IMR-90 (cell line): ENCODE measurements at regions not wholly inside any gene's neighbourhood (a gene's known extent, or its start where the extent isn't known, plus 50 kb on each side); places are given as distances from the start of the nearest gene placed in this dataset.

ENCODE experiments used
- ATAC-seq: fragments of 200-7000 bp; cut with Tn5 transposase; 2 replicates; pipeline ENCODE4 v1.9.1; 2020; ENCODE audit warnings: low read depth, mild to moderate bottlenecking, moderate library complexity
- BruUV-seq: library from RNA; stranded (reverse); fragments of 400-500 nt; replicated peaks from 2 replicates; lab custom pipeline; 2021; lab: Mats Ljungman, UMichigan
- CTCF ChIA-PET: fragments of 300-600 bp; formaldehyde crosslinking; extraction: SDS; loops from one replicate; lab custom pipeline; 2021; ENCODE audit warnings: antibody characterized with exemption; lab: Yijun Ruan, JAX
- POLR2A ChIA-PET: fragments of 300-600 bp; sonication (Branson Sonifier 250); formaldehyde crosslinking; loops from one replicate; lab custom pipeline; 2022; ENCODE audit warnings: antibody characterized with exemption; ENCODE audit not compliant: unreplicated experiment; lab: Charles Lee
- DNase-seq: peaks from one replicate; pipeline ENCODE4 v3.0.0; 2013
- H2AFZ ChIP-seq: replicated peaks from 2 replicates; pipeline ENCODE3; 2013; ENCODE audit warnings: low read length, mild to moderate bottlenecking; ENCODE audit not compliant: poor library complexity
- H2AK5ac ChIP-seq: 2 replicates; pipeline ENCODE4 v1.6.1; 2013; ENCODE audit warnings: low read depth, low read length, inconsistent platforms
- H2AK9ac ChIP-seq: replicated peaks from 2 replicates; pipeline ENCODE3; 2013; ENCODE audit warnings: mild to moderate bottlenecking, low read depth, low read length, moderate library complexity; ENCODE audit not compliant: poor library complexity
- H2BK120ac ChIP-seq: 2 replicates; pipeline ENCODE4 v1.6.1; 2013; ENCODE audit warnings: low read depth, low read length, inconsistent platforms
- H2BK15ac ChIP-seq: 3 replicates; pipeline ENCODE4 v1.6.1; 2013; ENCODE audit warnings: low read depth, low read length, inconsistent platforms
- H2BK20ac ChIP-seq: 2 replicates; pipeline ENCODE4 v1.6.1; 2013; ENCODE audit warnings: low read depth, mild to moderate bottlenecking, inconsistent platforms, low read length, moderate library complexity
- H2BK5ac ChIP-seq: 2 replicates; pipeline ENCODE4 v1.6.1; 2013; ENCODE audit warnings: mild to moderate bottlenecking, low read depth, low read length, inconsistent platforms; ENCODE audit not compliant: poor library complexity, severe bottlenecking
- H3K14ac ChIP-seq: replicated peaks from 2 replicates; pipeline ENCODE4 v1.6.1; 2013; ENCODE audit warnings: low read depth, low read length, inconsistent platforms
- H3K18ac ChIP-seq: 2 replicates; pipeline ENCODE4 v1.6.1; 2013; ENCODE audit warnings: low read depth, low read length, control low read depth
- H3K23ac ChIP-seq: 2 replicates; pipeline ENCODE4 v1.6.1; 2013; ENCODE audit warnings: low read depth, low read length, inconsistent platforms
- H3K27ac ChIP-seq: 2 replicates; pipeline ENCODE4 v1.5.1; 2013; ENCODE audit warnings: mild to moderate bottlenecking, control low read depth, low read length; ENCODE audit not compliant: insufficient read depth
- H3K27me3 ChIP-seq: 2 replicates; pipeline ENCODE4 v1.6.1; 2013; ENCODE audit warnings: low read length; ENCODE audit not compliant: control insufficient read depth, insufficient read depth
- H3K36me3 ChIP-seq: 2 replicates; pipeline ENCODE4 v1.6.1; 2013; ENCODE audit warnings: low read length, mixed read lengths; ENCODE audit not compliant: control insufficient read depth, insufficient read depth
- H3K4ac ChIP-seq: 2 replicates; pipeline ENCODE4 v1.6.1; 2013; ENCODE audit warnings: low read depth, low read length, inconsistent platforms
- H3K4me1 ChIP-seq: 2 replicates; pipeline ENCODE4 v1.6.1; 2013; ENCODE audit warnings: low read length, mixed read lengths; ENCODE audit not compliant: control insufficient read depth, insufficient read depth
- H3K4me2 ChIP-seq: 2 replicates; pipeline ENCODE4 v1.6.1; 2013; ENCODE audit warnings: low read depth, mild to moderate bottlenecking, control low read depth, low read length, moderate library complexity
- H3K4me3 ChIP-seq: 2 replicates; pipeline ENCODE4 v1.5.1; 2013; ENCODE audit warnings: low read depth, mild to moderate bottlenecking, control low read depth, low read length, moderate library complexity; ENCODE audit not compliant: insufficient read depth
- H3K56ac ChIP-seq: 2 replicates; pipeline ENCODE4 v1.6.1; 2013; ENCODE audit warnings: low read length, inconsistent platforms; ENCODE audit not compliant: insufficient read depth; ENCODE audit errors: extremely low read depth
- H3K79me1 ChIP-seq, 2 experiments: 2 replicates each; pipeline ENCODE4 v1.6.1; 2013; ENCODE audit warnings: low read length in 2 of 2, inconsistent platforms in 1 of 2, low read depth in 1 of 2
- H3K9ac ChIP-seq: 2 replicates; pipeline ENCODE4 v1.6.1; 2013; ENCODE audit warnings: low read depth, low read length, control low read depth
- H3K9me1 ChIP-seq: 2 replicates; pipeline ENCODE4 v1.6.1; 2013; ENCODE audit warnings: low read length, inconsistent platforms; ENCODE audit not compliant: insufficient read depth
- H3K9me3 ChIP-seq: 2 replicates; pipeline ENCODE4 v1.6.1; 2013; ENCODE audit warnings: low read length; ENCODE audit not compliant: control insufficient read depth, insufficient read depth
- H4K20me1 ChIP-seq: 2 replicates; pipeline ENCODE4 v1.6.1; 2013; ENCODE audit warnings: low read length, inconsistent platforms; ENCODE audit not compliant: insufficient read depth
- H4K5ac ChIP-seq: 2 replicates; pipeline ENCODE4 v1.6.1; 2013; ENCODE audit warnings: mild to moderate bottlenecking, low read depth, low read length, control low read depth
- H4K8ac ChIP-seq, 2 experiments: 2 replicates each; pipeline ENCODE4 v1.6.1; 2013; ENCODE audit warnings: low read depth in 2 of 2, low read length in 2 of 2, control low read depth in 1 of 2, inconsistent platforms in 1 of 2
- H4K91ac ChIP-seq: 2 replicates; pipeline ENCODE4 v1.6.1; 2013; ENCODE audit warnings: low read depth, low read length, inconsistent platforms; ENCODE audit not compliant: insufficient read depth
- BHLHE40 ChIP-seq: fragments of 150-350 bp; IDR thresholded peaks from 2 replicates; pipeline ENCODE4 v1.6.1; 2016; ENCODE audit warnings: mild to moderate bottlenecking, low read depth, low read length
- CEBPB ChIP-seq: IDR thresholded peaks from 2 replicates; pipeline ENCODE4 v1.6.1; 2012; ENCODE audit warnings: low read depth, low read length, improper control_type of control experiment
- CHD1 ChIP-seq: IDR thresholded peaks from 2 replicates; pipeline ENCODE4 v1.6.1; 2012; ENCODE audit warnings: low read depth, low read length, improper control_type of control experiment
- FOS ChIP-seq: fragments of 150-350 bp; IDR thresholded peaks from 2 replicates; pipeline ENCODE4 v1.6.1; 2016; ENCODE audit warnings: low read depth, low read length
- MAFK ChIP-seq: IDR thresholded peaks from 2 replicates; pipeline ENCODE4 v1.6.1; 2012; ENCODE audit warnings: low read depth, low read length, improper control_type of control experiment
- MAZ ChIP-seq: IDR thresholded peaks from 2 replicates; pipeline ENCODE4 v1.6.1; 2012; ENCODE audit warnings: low read depth, mild to moderate bottlenecking, low read length, improper control_type of control experiment, moderate library complexity, borderline replicate concordance
- MXI1 ChIP-seq: IDR thresholded peaks from 2 replicates; pipeline ENCODE4 v1.6.1; 2012; ENCODE audit warnings: low read depth, mild to moderate bottlenecking, low read length, moderate library complexity, borderline replicate concordance
- NFE2L2 ChIP-seq: fragments of 150-350 bp; IDR thresholded peaks from 2 replicates; pipeline ENCODE4 v1.6.1; 2016; ENCODE audit warnings: low read depth, mild to moderate bottlenecking, low read length
- RAD21 ChIP-seq: IDR thresholded peaks from 2 replicates; pipeline ENCODE4 v1.6.1; 2012; ENCODE audit warnings: low read length, improper control_type of control experiment
- RCOR1 ChIP-seq: IDR thresholded peaks from 2 replicates; pipeline ENCODE4 v1.6.1; 2012; ENCODE audit warnings: mild to moderate bottlenecking, low read length, improper control_type of control experiment; ENCODE audit not compliant: insufficient replicate concordance
- RFX5 ChIP-seq: IDR thresholded peaks from 2 replicates; pipeline ENCODE4 v1.8.0; 2012; ENCODE audit warnings: low read depth, mild to moderate bottlenecking, low read length, moderate library complexity
- SMC3 ChIP-seq: fragments of 150-350 bp; IDR thresholded peaks from 2 replicates; pipeline ENCODE4 v1.6.1; 2016; ENCODE audit warnings: low read depth, mild to moderate bottlenecking, antibody characterized with exemption, low read length, moderate library complexity
- WGBS, 2 experiments: methylation state at CpG; one replicate each; pipeline versions ENCODE4 v1.1.5 to v1.1.7; 2013; ENCODE audit warnings: missing lambda C conversion rate in 2 of 2; ENCODE audit not compliant: insufficient read length in 1 of 2; ENCODE audit errors: extremely low coverage in 2 of 2; 5-methylcytosine and 5-hydroxymethylcytosine counted together
- dilution Hi-C: fragments of 300-500 bp; cut with HindIII; formaldehyde crosslinking; loops from one replicate; pipeline ENCODE4 v1.14.3; 2018; ENCODE audit warnings: low sequenced_read_pairs; ENCODE audit not compliant: unreplicated experiment
- in situ Hi-C: fragments of 300-500 bp; cut with MboI; formaldehyde crosslinking; loops from 3 replicates; pipeline ENCODE4 v1.14.3; 2019; ENCODE audit warnings: low sequenced_read_pairs, inconsistent platforms, mixed read lengths
- intact Hi-C: fragments of 100-400 bp; cut with micrococcal nuclease; formaldehyde crosslinking; loops from 2 replicates; pipeline ENCODE4 v1.10.0; 2022
- TF ChIP-seq, protein P1 (sequence below): fragments of 150-350 bp; IDR thresholded peaks from 2 replicates; pipeline ENCODE4 v1.6.1; 2016; ENCODE audit warnings: low read depth, mild to moderate bottlenecking, low read length, moderate library complexity, borderline replicate concordance
- TF ChIP-seq, protein P2 (sequence below): fragments of 150-350 bp; IDR thresholded peaks from 2 replicates; pipeline ENCODE4 v1.6.1; 2017; ENCODE audit warnings: mild to moderate bottlenecking, antibody characterized with exemption, low read length, low read depth
- TF ChIP-seq, protein P3 (sequence below): conservative IDR thresholded peaks from 2 replicates; pipeline ENCODE4 v1.5.1; 2012; ENCODE audit warnings: mild to moderate bottlenecking, low read depth, low read length, improper control_type of control experiment

DNA sequence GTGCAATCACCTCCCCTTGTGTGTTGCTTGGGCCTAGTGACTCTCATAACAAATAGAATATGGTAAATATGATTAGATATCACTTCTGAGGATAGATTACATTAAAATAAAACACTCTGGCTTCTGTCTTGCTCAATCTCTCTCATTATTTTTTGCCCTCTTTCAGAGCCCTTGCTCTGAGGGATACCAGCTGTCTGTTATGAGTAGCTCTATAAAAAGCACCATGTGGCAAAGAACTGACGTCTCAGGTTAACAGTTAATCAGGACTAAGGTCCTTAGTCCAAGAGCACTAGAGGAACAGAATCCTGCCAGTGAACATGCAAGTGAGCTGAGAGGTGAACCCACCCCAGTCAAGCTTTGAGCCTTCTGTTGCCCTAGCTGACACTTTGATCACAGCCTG is 402.2 kb upstream of the HTR1E start:
- no peaks in the 10 kb centered on the region for H3K79me1 ChIP-seq
- H3K9ac ChIP-seq = no peak overlapping the region
- no peak overlapping the region for H3K4me3 ChIP-seq
- no peak overlapping the region for H2AK9ac ChIP-seq
- dilution Hi-C loops (no loop called here), in situ Hi-C loops (no loop called here), intact Hi-C loops (no loop called here)
- H3K14ac ChIP-seq = no peak overlapping the region
- H2BK5ac ChIP-seq = no peak overlapping the region
- POLR2A ChIA-PET = no interaction called here
- DNase-seq (no peak), ATAC-seq (no peak)
- BruUV-seq = no TSS peak
- WGBS, 2 experiments = no CpG with 5 or more reads among the region's 1 CpG
- no peak overlapping the region for H3K56ac ChIP-seq
- H2BK120ac ChIP-seq = no peak overlapping the region
- no peaks in the 10 kb centered on the region for H3K4me1 ChIP-seq
- no peak overlapping the region for H2AK5ac ChIP-seq
- no peaks in the 10 kb centered on the region for H3K27me3 ChIP-seq
- no peak overlapping the region for H2BK15ac ChIP-seq
- no peak overlapping the region for H4K5ac ChIP-seq
- no peak overlapping the region for H2AFZ ChIP-seq
- no peaks in the 10 kb centered on the region for H3K9me1 ChIP-seq
- no peak overlapping the region for H3K27ac ChIP-seq
- no peak overlapping the region for H4K8ac ChIP-seq
- CTCF ChIA-PET = no interaction called here
- no peaks in the 10 kb centered on the region for H4K20me1 ChIP-seq
- H2BK20ac ChIP-seq = no peak overlapping the region
- H3K18ac ChIP-seq = no peak overlapping the region
- H3K23ac ChIP-seq = no peak overlapping the region
- H3K4ac ChIP-seq = no peak overlapping the region
- H3K4me2 ChIP-seq = no peak overlapping the region
- no peaks in the 10 kb centered on the region for H3K36me3 ChIP-seq
- no peak overlapping the region for H4K91ac ChIP-seq
- peaks cover 2% of the 10 kb centered on the region; the same call in 1 of the 2 replicates for H3K9me3 ChIP-seq
- TF ChIP-seq, protein P1, sequence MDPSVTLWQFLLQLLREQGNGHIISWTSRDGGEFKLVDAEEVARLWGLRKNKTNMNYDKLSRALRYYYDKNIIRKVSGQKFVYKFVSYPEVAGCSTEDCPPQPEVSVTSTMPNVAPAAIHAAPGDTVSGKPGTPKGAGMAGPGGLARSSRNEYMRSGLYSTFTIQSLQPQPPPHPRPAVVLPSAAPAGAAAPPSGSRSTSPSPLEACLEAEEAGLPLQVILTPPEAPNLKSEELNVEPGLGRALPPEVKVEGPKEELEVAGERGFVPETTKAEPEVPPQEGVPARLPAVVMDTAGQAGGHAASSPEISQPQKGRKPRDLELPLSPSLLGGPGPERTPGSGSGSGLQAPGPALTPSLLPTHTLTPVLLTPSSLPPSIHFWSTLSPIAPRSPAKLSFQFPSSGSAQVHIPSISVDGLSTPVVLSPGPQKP = no peak
- no peak for TF ChIP-seq MXI1
- no peak for TF ChIP-seq RAD21
- no peak for TF ChIP-seq NFE2L2
- no peak for TF ChIP-seq BHLHE40
- no peak for TF ChIP-seq CEBPB
- TF ChIP-seq, protein P2, sequence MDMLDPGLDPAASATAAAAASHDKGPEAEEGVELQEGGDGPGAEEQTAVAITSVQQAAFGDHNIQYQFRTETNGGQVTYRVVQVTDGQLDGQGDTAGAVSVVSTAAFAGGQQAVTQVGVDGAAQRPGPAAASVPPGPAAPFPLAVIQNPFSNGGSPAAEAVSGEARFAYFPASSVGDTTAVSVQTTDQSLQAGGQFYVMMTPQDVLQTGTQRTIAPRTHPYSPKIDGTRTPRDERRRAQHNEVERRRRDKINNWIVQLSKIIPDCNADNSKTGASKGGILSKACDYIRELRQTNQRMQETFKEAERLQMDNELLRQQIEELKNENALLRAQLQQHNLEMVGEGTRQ = no peak
- TF ChIP-seq, protein P3, sequence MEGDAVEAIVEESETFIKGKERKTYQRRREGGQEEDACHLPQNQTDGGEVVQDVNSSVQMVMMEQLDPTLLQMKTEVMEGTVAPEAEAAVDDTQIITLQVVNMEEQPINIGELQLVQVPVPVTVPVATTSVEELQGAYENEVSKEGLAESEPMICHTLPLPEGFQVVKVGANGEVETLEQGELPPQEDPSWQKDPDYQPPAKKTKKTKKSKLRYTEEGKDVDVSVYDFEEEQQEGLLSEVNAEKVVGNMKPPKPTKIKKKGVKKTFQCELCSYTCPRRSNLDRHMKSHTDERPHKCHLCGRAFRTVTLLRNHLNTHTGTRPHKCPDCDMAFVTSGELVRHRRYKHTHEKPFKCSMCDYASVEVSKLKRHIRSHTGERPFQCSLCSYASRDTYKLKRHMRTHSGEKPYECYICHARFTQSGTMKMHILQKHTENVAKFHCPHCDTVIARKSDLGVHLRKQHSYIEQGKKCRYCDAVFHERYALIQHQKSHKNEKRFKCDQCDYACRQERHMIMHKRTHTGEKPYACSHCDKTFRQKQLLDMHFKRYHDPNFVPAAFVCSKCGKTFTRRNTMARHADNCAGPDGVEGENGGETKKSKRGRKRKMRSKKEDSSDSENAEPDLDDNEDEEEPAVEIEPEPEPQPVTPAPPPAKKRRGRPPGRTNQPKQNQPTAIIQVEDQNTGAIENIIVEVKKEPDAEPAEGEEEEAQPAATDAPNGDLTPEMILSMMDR = no peak
- TF ChIP-seq RCOR1 = no peak
- no peak for TF ChIP-seq MAFK
- no peak for TF ChIP-seq RFX5
- TF ChIP-seq MAZ = no peak
- no peak for TF ChIP-seq FOS
- TF ChIP-seq CHD1 = no peak
- no peak for TF ChIP-seq SMC3
